Activated CD4-positive, alpha-beta memory T cell treated with anti-CD3 and anti-CD28 coated beads, Interleukin-2, amount 10 ng/mL, durations not matched to agents 7 days and 5 days (primary cell): ENCODE measurements at regions not wholly inside any gene's neighbourhood (a gene's known extent, or its start where the extent isn't known, plus 50 kb on each side); places are given as distances from the start of the nearest gene placed in this dataset.

Source experiments
- CTCF ChIA-PET: fragments of 350-600 bp; sonication (Branson Sonifier 250); formaldehyde crosslinking; loops from one replicate; lab custom pipeline; 2021; ENCODE audit warnings: antibody characterized with exemption, inconsistent platforms; lab: Charles Lee
- POLR2A ChIA-PET: fragments of 350-600 bp; sonication (Branson Sonifier 250); formaldehyde crosslinking; loops from one replicate; lab custom pipeline; 2021; ENCODE audit warnings: antibody characterized with exemption; lab: Charles Lee
- DNase-seq: peaks from one replicate; pipeline ENCODE4 v3.0.0-alpha.2; 2020
- H3K27ac Mint-ChIP-seq: one replicate; pipeline ENCODE4 v1.8.0; 2021; ENCODE audit warnings: mild to moderate bottlenecking, mixed read lengths
- H3K27me3 Mint-ChIP-seq: one replicate; pipeline ENCODE4 v1.8.0; 2021; ENCODE audit warnings: mixed read lengths
- H3K36me3 Mint-ChIP-seq: one replicate; pipeline ENCODE4 v1.8.0; 2021; ENCODE audit warnings: low read depth, mixed read lengths
- H3K4me1 Mint-ChIP-seq: one replicate; pipeline ENCODE4 v1.8.0; 2021; ENCODE audit warnings: mixed read lengths
- H3K4me3 Mint-ChIP-seq: one replicate; pipeline ENCODE4 v1.8.0; 2021; ENCODE audit warnings: mild to moderate bottlenecking, mixed read lengths
- H3K9me3 Mint-ChIP-seq: one replicate; pipeline ENCODE4 v1.8.0; 2021; ENCODE audit warnings: mixed read lengths

DNA sequence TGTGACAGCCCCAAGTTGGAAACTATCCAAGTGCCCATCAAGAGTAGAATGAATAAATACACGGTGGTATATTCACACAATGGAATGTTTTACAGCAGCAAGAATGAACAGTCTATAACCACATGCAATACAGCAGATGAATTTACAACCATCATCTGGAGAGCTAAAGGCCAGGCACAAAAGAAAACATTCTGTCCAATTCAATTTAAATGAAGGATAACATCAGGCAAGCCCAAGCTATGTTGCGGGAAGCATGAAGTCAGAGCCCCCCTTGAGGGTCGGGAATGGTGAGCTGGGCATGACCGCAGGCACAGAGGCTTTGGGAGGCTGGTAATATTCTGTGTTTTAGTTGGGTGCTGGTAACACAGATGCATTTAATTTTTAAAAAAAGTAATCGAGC is 76.0 kb downstream of the SYNE3 start:
- H3K9me3 Mint-ChIP-seq: no peaks in the 10 kb centered on the region

DNA sequence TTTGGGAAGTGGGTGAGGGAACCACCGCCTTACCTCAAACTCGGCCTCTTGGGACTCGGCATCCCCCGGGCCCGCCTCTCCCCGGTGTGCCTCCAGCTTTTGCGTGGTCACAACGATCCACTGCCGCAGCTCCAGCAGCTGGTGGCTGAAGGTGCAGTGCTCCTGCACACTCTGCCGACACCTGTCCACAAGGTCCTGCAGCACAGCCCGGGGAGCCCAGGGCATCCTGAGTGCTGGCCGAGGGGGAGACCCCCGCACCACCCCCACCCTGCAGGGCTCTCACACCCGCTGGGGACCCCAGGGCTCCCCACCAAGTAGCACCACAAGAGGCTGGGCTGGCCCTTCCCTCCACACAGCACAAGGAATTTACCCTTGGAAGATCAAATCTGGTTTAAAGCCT is 76.6 kb downstream of the SYNE3 start:
- no peak for DNase-seq
- Mint-ChIP-seq H3K4me3 (no peak overlapping the region), H3K36me3 (peaks cover 78% of the 10 kb centered on the region), H3K27ac (no peak overlapping the region), H3K9me3 (no peaks in the 10 kb centered on the region), H3K27me3 (no peaks in the 10 kb centered on the region), H3K4me1 (peaks cover 3% of the 10 kb centered on the region)
- POLR2A ChIA-PET: no interaction called here
- CTCF ChIA-PET: interaction anchor here (0.9 kb wide), 1 partner anchor 75 kb away, joined by 3 read pairs; no protein-coding TSS in a partner anchor

More for the DNA sequence above, 76.0 kb downstream of the SYNE3 start:
- H3K4me1 Mint-ChIP-seq: peaks cover 3% of the 10 kb centered on the region
- H3K36me3 Mint-ChIP-seq: peaks cover 78% of the 10 kb centered on the region
- ChIA-PET POLR2A (interaction anchor here (0.6 to 0.9 kb wide), 2 partner anchors 40 to 106 kb away, joined by 3 read pairs; no protein-coding TSS in a partner anchor), CTCF (interaction anchor here (0.9 to 1.1 kb wide), 3 partner anchors 75 to 119 kb away, joined by 3 read pairs; no protein-coding TSS in a partner anchor)
- H3K27ac Mint-ChIP-seq: no peak overlapping the region
- DNase-seq: no peak
- H3K4me3 Mint-ChIP-seq: no peak overlapping the region
- H3K27me3 Mint-ChIP-seq: no peaks in the 10 kb centered on the region

DNA sequence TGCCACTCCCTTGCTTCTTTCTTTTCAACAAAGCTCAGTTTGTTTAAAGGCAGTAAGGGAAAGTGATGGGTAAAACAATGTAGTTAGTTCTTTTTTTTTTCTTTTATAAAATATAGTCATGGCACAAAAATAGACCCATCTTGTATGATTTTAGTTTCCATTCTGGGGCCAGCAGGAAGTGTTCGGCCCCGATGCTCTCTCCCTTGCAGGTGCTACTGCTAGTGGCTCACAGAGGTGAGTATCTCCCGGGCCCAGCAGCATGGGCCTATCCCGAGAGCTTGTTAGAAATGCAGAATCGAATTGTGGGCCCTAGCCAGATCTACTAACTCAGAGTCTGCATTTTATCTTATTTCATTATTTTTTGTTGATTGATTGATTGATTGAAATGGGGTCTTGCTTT is 78.7 kb downstream of the SYNE3 start:
- Mint-ChIP-seq H3K4me1 (peaks cover 2% of the 10 kb centered on the region), H3K4me3 (no peak overlapping the region), H3K27me3 (no peaks in the 10 kb centered on the region), H3K36me3 (peaks cover 84% of the 10 kb centered on the region), H3K27ac (no peak overlapping the region), H3K9me3 (no peaks in the 10 kb centered on the region)
- CTCF ChIA-PET: interaction anchor here (1.6 kb wide), 1 partner anchor 15 kb away, joined by 6 read pairs; no protein-coding TSS in a partner anchor
- DNase-seq: no peak
- POLR2A ChIA-PET: interaction anchor here (0.7 kb wide), 1 partner anchor 97 kb away, joined by 3 read pairs; the partner anchor contains the start of gene GLRX5

- ChIA-PET CTCF (interaction anchor here (1.0 kb wide), 2 partner anchors 10 to 11 kb away, joined by 3 to 4 read pairs; no protein-coding TSS in a partner anchor), POLR2A (interaction anchor here (0.9 kb wide), 1 partner anchor 10 kb away, joined by 3 read pairs; no protein-coding TSS in a partner anchor)
- Mint-ChIP-seq H3K27ac (peak overlapping the region; percentile 50), H3K4me3 (no peak overlapping the region), H3K36me3 (peaks cover 80% of the 10 kb centered on the region), H3K9me3 (no peaks in the 10 kb centered on the region), H3K27me3 (no peaks in the 10 kb centered on the region), H3K4me1 (no peaks in the 10 kb centered on the region)
- no peak for DNase-seq
These were observed 80.1 kb downstream of the SYNE3 start for GRCh38 chr14:95436354-95436753.

GRCh38 chr14:95434121-95434520 is 82.3 kb downstream of the SYNE3 start:
- H3K27ac Mint-ChIP-seq: no peak overlapping the region
- H3K27me3 Mint-ChIP-seq: no peaks in the 10 kb centered on the region
- H3K9me3 Mint-ChIP-seq: no peaks in the 10 kb centered on the region
- DNase-seq: no peak
- ChIA-PET CTCF (interaction anchor here (1.4 kb wide), 1 partner anchor 8 kb away, joined by 7 read pairs; no protein-coding TSS in a partner anchor), POLR2A (no interaction called here)
- H3K4me1 Mint-ChIP-seq: no peaks in the 10 kb centered on the region
- H3K4me3 Mint-ChIP-seq: no peak overlapping the region
- H3K36me3 Mint-ChIP-seq: peaks cover 81% of the 10 kb centered on the region

GRCh38 chr14:95433094-95433478 is 83.4 kb downstream of the SYNE3 start:
- POLR2A ChIA-PET: no interaction called here
- no peaks in the 10 kb centered on the region for H3K4me1 Mint-ChIP-seq
- no peak for DNase-seq
- CTCF ChIA-PET: no interaction called here
- H3K27ac Mint-ChIP-seq: no peak overlapping the region
- H3K9me3 Mint-ChIP-seq: no peaks in the 10 kb centered on the region
- H3K27me3 Mint-ChIP-seq: no peaks in the 10 kb centered on the region
- no peak overlapping the region for H3K4me3 Mint-ChIP-seq
- H3K36me3 Mint-ChIP-seq: peaks cover 76% of the 10 kb centered on the region

GRCh38 chr14:95432144-95433093 is 84.0 kb downstream of the SYNE3 start:
- Mint-ChIP-seq H3K36me3 (peaks cover 77% of the 10 kb centered on the region), H3K9me3 (no peaks in the 10 kb centered on the region), H3K27ac (no peak overlapping the region), H3K27me3 (no peaks in the 10 kb centered on the region), H3K4me1 (no peaks in the 10 kb centered on the region), H3K4me3 (no peak overlapping the region)
- ChIA-PET CTCF (no interaction called here), POLR2A (no interaction called here)
- no peak for DNase-seq

DNA sequence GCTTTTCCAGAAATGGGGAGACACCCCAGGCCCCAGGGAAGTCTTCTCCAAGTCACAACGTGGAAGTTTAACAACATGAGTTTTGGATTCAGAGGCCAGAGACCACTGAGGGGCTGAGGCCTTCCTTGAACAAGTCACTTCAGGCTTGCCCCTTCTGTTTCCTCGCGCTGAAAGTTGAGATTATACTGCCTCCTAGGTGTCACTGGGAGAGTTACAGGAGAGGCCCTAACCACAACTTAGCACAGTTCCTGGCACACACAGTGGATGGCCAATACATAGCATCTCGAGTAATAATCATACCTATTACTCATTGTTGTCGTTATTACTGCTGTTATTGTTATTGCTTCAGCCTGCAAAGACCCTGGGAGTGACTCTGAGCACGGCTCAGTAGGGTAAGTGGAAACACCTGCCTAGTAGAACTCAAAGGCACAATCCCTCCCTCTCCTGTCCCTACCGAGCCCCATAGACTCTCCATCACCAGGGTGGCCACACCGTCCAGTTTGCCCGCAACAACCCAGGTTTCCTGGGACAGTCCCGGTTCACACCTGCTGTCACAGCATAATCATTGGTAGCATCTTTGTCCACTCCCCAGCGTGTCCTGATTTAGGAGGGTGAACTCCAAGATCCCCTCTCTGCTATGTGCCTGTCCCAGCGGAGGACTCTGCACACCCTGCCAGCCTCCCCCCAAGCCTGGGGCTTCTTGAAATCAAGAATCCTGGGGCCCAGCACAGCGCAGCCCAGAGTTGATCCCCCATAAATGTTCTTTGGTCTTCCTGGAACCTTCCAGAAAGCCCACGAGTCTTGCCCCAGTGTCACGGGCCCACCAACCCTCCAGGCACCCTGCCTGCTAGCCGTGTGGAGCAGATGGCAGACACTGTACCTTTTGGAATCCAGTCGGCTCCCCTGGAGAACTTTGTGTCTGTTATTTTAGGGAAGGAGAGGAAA is 85.0 kb downstream of the SYNE3 start:
- no peaks in the 10 kb centered on the region for H3K4me1 Mint-ChIP-seq
- no peak overlapping the region for H3K27ac Mint-ChIP-seq
- no peak overlapping the region for H3K4me3 Mint-ChIP-seq
- H3K9me3 Mint-ChIP-seq: no peaks in the 10 kb centered on the region
- H3K36me3 Mint-ChIP-seq: peaks cover 71% of the 10 kb centered on the region
- DNase-seq: no peak
- H3K27me3 Mint-ChIP-seq: no peaks in the 10 kb centered on the region
- CTCF ChIA-PET: interaction anchor here (1.3 kb wide), 1 partner anchor 11 kb away, joined by 3 read pairs; no protein-coding TSS in a partner anchor
- POLR2A ChIA-PET: no interaction called here

- H3K9me3 Mint-ChIP-seq: no peaks in the 10 kb centered on the region
- H3K4me3 Mint-ChIP-seq: no peak overlapping the region
- ChIA-PET CTCF (interaction anchor here (0.8 to 2.1 kb wide), 3 partner anchors 14 to 99 kb away, joined by 3 to 6 read pairs (median 6); no protein-coding TSS in a partner anchor), POLR2A (no interaction called here)
- H3K4me1 Mint-ChIP-seq: no peaks in the 10 kb centered on the region
- no peak for DNase-seq
- no peak overlapping the region for H3K27ac Mint-ChIP-seq
- peaks cover 63% of the 10 kb centered on the region for H3K36me3 Mint-ChIP-seq
- H3K27me3 Mint-ChIP-seq: no peaks in the 10 kb centered on the region
These were observed 87.9 kb downstream of the SYNE3 start for GRCh38 chr14:95428557-95428956.

DNA sequence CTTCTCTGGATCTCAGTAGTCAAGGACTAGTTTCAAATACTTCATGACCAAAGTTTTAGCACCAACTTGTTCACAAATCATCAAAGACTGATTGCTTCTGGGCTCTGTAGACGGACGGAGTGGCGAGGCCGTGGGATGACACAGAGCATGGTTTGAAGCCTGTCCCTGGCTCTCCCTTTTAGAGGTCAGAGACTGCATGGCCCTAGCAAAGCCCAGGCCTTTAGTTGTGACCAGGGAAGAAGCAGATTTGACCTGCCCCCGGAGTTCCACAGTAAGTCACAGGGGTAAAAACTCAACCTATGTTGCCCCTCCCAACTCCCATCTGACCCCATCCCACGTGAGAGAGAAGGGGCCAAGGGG is 90.4 kb downstream of the SYNE3 start:
- ChIA-PET CTCF (interaction anchor here (0.7 to 1.9 kb wide), 8 partner anchors 9 to 182 kb away, joined by 3 to 6 read pairs (median 4); no protein-coding TSS in a partner anchor), POLR2A (no interaction called here)
- Mint-ChIP-seq H3K4me1 (no peaks in the 10 kb centered on the region), H3K36me3 (peaks cover 68% of the 10 kb centered on the region), H3K9me3 (no peaks in the 10 kb centered on the region), H3K27ac (no peak overlapping the region), H3K27me3 (no peaks in the 10 kb centered on the region), H3K4me3 (no peak overlapping the region)
- DNase-seq: no peak

- H3K36me3 Mint-ChIP-seq: peaks cover 69% of the 10 kb centered on the region
- no peaks in the 10 kb centered on the region for H3K4me1 Mint-ChIP-seq
- no peaks in the 10 kb centered on the region for H3K9me3 Mint-ChIP-seq
- ChIA-PET POLR2A (no interaction called here), CTCF (interaction anchor here (1.0 to 1.2 kb wide), 3 partner anchors 10 to 111 kb away, joined by 3 to 4 read pairs (median 4); no protein-coding TSS in a partner anchor)
- no peak overlapping the region for H3K4me3 Mint-ChIP-seq
- H3K27ac Mint-ChIP-seq: no peak overlapping the region
- H3K27me3 Mint-ChIP-seq: no peaks in the 10 kb centered on the region
- DNase-seq: no peak
These were observed 90.9 kb downstream of the SYNE3 start for GRCh38 chr14:95425369-95426115.

DNA sequence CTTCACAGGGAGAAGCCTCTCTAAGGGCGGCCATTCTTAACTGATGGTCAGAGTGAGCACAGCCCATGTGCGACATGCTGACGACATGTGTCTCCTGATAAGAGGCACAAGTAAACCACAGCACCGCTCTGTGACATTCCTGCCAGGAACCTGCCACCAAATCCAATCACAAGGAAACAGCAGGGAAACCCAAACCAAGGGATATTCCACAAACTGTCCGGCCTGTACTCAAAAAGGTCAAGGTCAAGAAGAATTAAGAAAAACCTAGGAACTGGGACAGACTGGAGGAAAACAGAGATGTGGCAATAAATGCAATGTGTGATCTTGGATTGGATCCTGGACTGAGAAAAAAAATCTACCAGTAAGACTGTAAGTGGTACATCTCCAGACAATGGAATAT is 91.9 kb downstream of the SYNE3 start:
- no peak for DNase-seq
- POLR2A ChIA-PET: no interaction called here
- no peaks in the 10 kb centered on the region for H3K9me3 Mint-ChIP-seq
- H3K4me3 Mint-ChIP-seq: no peak overlapping the region
- no peaks in the 10 kb centered on the region for H3K4me1 Mint-ChIP-seq
- H3K36me3 Mint-ChIP-seq: peaks cover 73% of the 10 kb centered on the region
- H3K27ac Mint-ChIP-seq: no peak overlapping the region
- CTCF ChIA-PET: interaction anchor here (1.0 kb wide), 1 partner anchor 11 kb away, joined by 3 read pairs; no protein-coding TSS in a partner anchor
- no peaks in the 10 kb centered on the region for H3K27me3 Mint-ChIP-seq
